ENCODE measurements at regions not wholly inside any gene's neighbourhood (a gene's known extent, or its start where the extent isn't known, plus 50 kb on each side); places are given as distances from the start of the nearest gene placed in this dataset.

GRCh38 chrX:138928737-138929459 lies 217.4 kb upstream of the FGF13 start:
- TF ChIP-seq EZH2 (IDR thresholded peaks at IDR 0.05; ENCODE audit: borderline replicate concordance): no peak
- TF ChIP-seq CTCF (IDR thresholded peaks at IDR 0.05; ENCODE audit: poor library complexity): no peak
- TF ChIP-seq EZH2phosphoT487 (IDR thresholded peaks at IDR 0.05; ENCODE audit: low read depth, severe bottlenecking, unreplicated experiment): no peak
- no peak overlapping the region for H3K4me2 ChIP-seq
- no peaks in the 10 kb centered on the region for H3K79me2 ChIP-seq
- no peaks in the 10 kb centered on the region for H3K9me2 ChIP-seq (replicated peaks; ENCODE audit: insufficient read depth)
- H3K9me3 ChIP-seq (ENCODE audit: low read depth): no peaks in the 10 kb centered on the region
- no peaks in the 10 kb centered on the region for H3K4me1 ChIP-seq (ENCODE audit: insufficient read depth)
- no peaks in the 10 kb centered on the region for H3K36me3 ChIP-seq (replicated peaks; ENCODE audit: insufficient read depth, low read depth)
- H3K27ac ChIP-seq: no peak overlapping the region
- H3K27me3 ChIP-seq: no peaks in the 10 kb centered on the region
- no peak for DNase-seq (ENCODE audit: low spot score)
- H4K20me1 ChIP-seq (ENCODE audit: insufficient read depth, poor library complexity, severe bottlenecking): no peaks in the 10 kb centered on the region
- no peak overlapping the region for H3K4me3 ChIP-seq
- no peak overlapping the region for H2AFZ ChIP-seq
- WGBS (ENCODE audit: low lambda C conversion rate, missing lambda C conversion rate): 50% methylated on average over 1 of the region's 1 CpG

- Histone ChIP-seq H3K4me1 (ENCODE audit: insufficient read depth) (no peaks in the 10 kb centered on the region), H3K36me3 (replicated peaks; ENCODE audit: insufficient read depth, low read depth) (no peaks in the 10 kb centered on the region), H3K9me3 (ENCODE audit: low read depth) (no peaks in the 10 kb centered on the region), H3K4me3 (no peak overlapping the region), H3K4me2 (no peak overlapping the region), H3K79me2 (no peaks in the 10 kb centered on the region), H3K27me3 (no peaks in the 10 kb centered on the region), H4K20me1 (ENCODE audit: insufficient read depth, poor library complexity, severe bottlenecking) (no peaks in the 10 kb centered on the region), H3K27ac (no peak overlapping the region), H3K9me2 (replicated peaks; ENCODE audit: insufficient read depth) (no peaks in the 10 kb centered on the region), H2AFZ (no peak overlapping the region)
- peak; percentile 29 for DNase-seq (ENCODE audit: low spot score)
- no peak for TF ChIP-seq EZH2 (IDR thresholded peaks at IDR 0.05; ENCODE audit: borderline replicate concordance)
- WGBS (ENCODE audit: low lambda C conversion rate, missing lambda C conversion rate): 57% methylated on average over 3 of the region's 3 CpGs
These were observed 213.8 kb upstream of the FGF13 start for GRCh38 chrX:138925330-138925729.

GRCh38 chrX:138923805-138924204 lies 212.3 kb upstream of the FGF13 start:
- Histone ChIP-seq H3K79me2 (no peaks in the 10 kb centered on the region), H3K36me3 (replicated peaks; ENCODE audit: insufficient read depth, low read depth) (no peaks in the 10 kb centered on the region), H3K4me1 (ENCODE audit: insufficient read depth) (no peaks in the 10 kb centered on the region), H3K27ac (no peak overlapping the region), H4K20me1 (ENCODE audit: insufficient read depth, poor library complexity, severe bottlenecking) (no peaks in the 10 kb centered on the region), H3K9me3 (ENCODE audit: low read depth) (no peaks in the 10 kb centered on the region), H3K4me3 (no peak overlapping the region), H2AFZ (no peak overlapping the region), H3K4me2 (no peak overlapping the region), H3K27me3 (no peaks in the 10 kb centered on the region), H3K9me2 (replicated peaks; ENCODE audit: insufficient read depth) (no peaks in the 10 kb centered on the region)
- TF ChIP-seq EZH2 (IDR thresholded peaks at IDR 0.05; ENCODE audit: borderline replicate concordance): no peak
- TF ChIP-seq CTCF (IDR thresholded peaks at IDR 0.05; ENCODE audit: poor library complexity): no peak
- no peak for TF ChIP-seq EZH2phosphoT487 (IDR thresholded peaks at IDR 0.05; ENCODE audit: low read depth, severe bottlenecking, unreplicated experiment)
- DNase-seq (ENCODE audit: low spot score): no peak

- WGBS (ENCODE audit: low lambda C conversion rate, missing lambda C conversion rate): 7% methylated on average over 2 of the region's 2 CpGs
- no peak overlapping the region for H3K4me2 ChIP-seq
These were observed 209.5 kb upstream of the FGF13 start for GRCh38 chrX:138921031-138921430.

More at GRCh38 chrX:138921031-138921430, 209.5 kb upstream of the FGF13 start:
- no peaks in the 10 kb centered on the region for H3K27me3 ChIP-seq
- no peaks in the 10 kb centered on the region for H3K9me3 ChIP-seq (ENCODE audit: low read depth)
- H3K4me3 ChIP-seq: no peak overlapping the region
- H4K20me1 ChIP-seq (ENCODE audit: insufficient read depth, poor library complexity, severe bottlenecking): no peaks in the 10 kb centered on the region
- H3K36me3 ChIP-seq (replicated peaks; ENCODE audit: insufficient read depth, low read depth): no peaks in the 10 kb centered on the region
- H3K79me2 ChIP-seq: no peaks in the 10 kb centered on the region
- DNase-seq (ENCODE audit: low spot score): no peak
- no peak for TF ChIP-seq CTCF (IDR thresholded peaks at IDR 0.05; ENCODE audit: poor library complexity)
- TF ChIP-seq EZH2phosphoT487 (IDR thresholded peaks at IDR 0.05; ENCODE audit: low read depth, severe bottlenecking, unreplicated experiment): no peak
- TF ChIP-seq EZH2 (IDR thresholded peaks at IDR 0.05; ENCODE audit: borderline replicate concordance): no peak
- H3K9me2 ChIP-seq (replicated peaks; ENCODE audit: insufficient read depth): no peaks in the 10 kb centered on the region
- no peak overlapping the region for H3K27ac ChIP-seq
- H3K4me1 ChIP-seq (ENCODE audit: insufficient read depth): peaks cover 3% of the 10 kb centered on the region
- H2AFZ ChIP-seq: no peak overlapping the region
